Caco-2 (cell line): ENCODE measurements at regions not wholly inside any gene's neighbourhood (a gene's known extent, or its start where the extent isn't known, plus 50 kb on each side); places are given as distances from the start of the nearest gene placed in this dataset.

ENCODE experiments used
- BruUV-seq: library from RNA; stranded (reverse); fragments of 400-500 nt; replicated peaks from 2 replicates; lab custom pipeline; 2021; lab: Mats Ljungman, UMichigan
- CTCF ChIA-PET: fragments of 300-600 bp; sonication (Branson Sonifier 250); formaldehyde crosslinking; loops from one replicate; lab custom pipeline; 2022; ENCODE audit warnings: antibody characterized with exemption; lab: Charles Lee
- POLR2A ChIA-PET: fragments of 300-600 bp; sonication (Branson Sonifier 250); formaldehyde crosslinking; loops from one replicate; lab custom pipeline; 2022; ENCODE audit warnings: antibody characterized with exemption; lab: Charles Lee
- DNase-seq, 2 experiments: peaks; one replicate each; pipeline versions ENCODE4 v3.0.0 to v3.0.0-alpha.2; 2020 to 2022
- H3K27me3 ChIP-seq: replicated peaks from 2 replicates; pipeline ENCODE4 v1.6.0; 2011; ENCODE audit warnings: low read length; ENCODE audit not compliant: control insufficient read depth, insufficient read depth
- H3K36me3 ChIP-seq: 2 replicates; pipeline ENCODE4 v1.5.1; 2011; ENCODE audit warnings: low read length; ENCODE audit not compliant: control insufficient read depth, insufficient read depth
- H3K4me1 ChIP-seq: fragments of 250-450 bp; sonication (Bioruptor Pico); 2 replicates; pipeline ENCODE4 v1.5.1; 2020; ENCODE audit warnings: mild to moderate bottlenecking
- H3K4me3 ChIP-seq: 2 replicates; pipeline ENCODE4 v1.5.1; 2011; ENCODE audit warnings: low read depth, mild to moderate bottlenecking, control low read depth, low read length
- H3K9me3 ChIP-seq: fragments of 250-450 bp; sonication (Bioruptor Pico); 2 replicates; pipeline ENCODE4 v1.5.1; 2020; ENCODE audit warnings: mild to moderate bottlenecking, moderate library complexity
- H3K27ac Mint-ChIP-seq: one replicate; pipeline ENCODE4 v1.8.0; 2022; ENCODE audit warnings: mixed read lengths; ENCODE audit not compliant: unreplicated experiment
- H3K27me3 Mint-ChIP-seq: one replicate; pipeline ENCODE4 v1.8.0; 2022; ENCODE audit warnings: mixed read lengths; ENCODE audit not compliant: insufficient read depth, unreplicated experiment
- H3K36me3 Mint-ChIP-seq: one replicate; pipeline ENCODE4 v1.8.0; 2022; ENCODE audit warnings: mild to moderate bottlenecking, mixed read lengths; ENCODE audit not compliant: insufficient read depth, unreplicated experiment
- H3K4me1 Mint-ChIP-seq: one replicate; pipeline ENCODE4 v1.8.0; 2022; ENCODE audit warnings: low read depth, mixed read lengths; ENCODE audit not compliant: unreplicated experiment
- H3K4me3 Mint-ChIP-seq: one replicate; pipeline ENCODE4 v1.8.0; 2022; ENCODE audit warnings: mild to moderate bottlenecking, moderate library complexity, mixed read lengths; ENCODE audit not compliant: unreplicated experiment
- H3K9me3 Mint-ChIP-seq: one replicate; pipeline ENCODE4 v1.8.0; 2022; ENCODE audit warnings: mixed read lengths; ENCODE audit not compliant: unreplicated experiment
- intact Hi-C: fragments of 100-400 bp; cut with micrococcal nuclease; formaldehyde crosslinking; loops from one replicate; pipeline ENCODE4 v1.10.0; 2022; ENCODE audit not compliant: unreplicated experiment
- TF ChIP-seq, protein P1 (sequence below), 2 experiments: fragments of 200-600 bp in 1 of 2; IDR thresholded peaks; 1 replicate in 1 of 2; 2 replicates in 1 of 2; pipeline versions ENCODE4 v1.5.1 to v1.8.0; 2011 to 2022; ENCODE audit warnings: antibody characterized with exemption in 1 of 2, control low read depth in 1 of 2, inconsistent platforms in 1 of 2, low read depth in 1 of 2, low read length in 1 of 2, mild to moderate bottlenecking in 1 of 2, moderate library complexity in 1 of 2; ENCODE audit not compliant: insufficient read depth in 1 of 2, severe bottlenecking in 1 of 2, unreplicated experiment in 1 of 2

DNA sequence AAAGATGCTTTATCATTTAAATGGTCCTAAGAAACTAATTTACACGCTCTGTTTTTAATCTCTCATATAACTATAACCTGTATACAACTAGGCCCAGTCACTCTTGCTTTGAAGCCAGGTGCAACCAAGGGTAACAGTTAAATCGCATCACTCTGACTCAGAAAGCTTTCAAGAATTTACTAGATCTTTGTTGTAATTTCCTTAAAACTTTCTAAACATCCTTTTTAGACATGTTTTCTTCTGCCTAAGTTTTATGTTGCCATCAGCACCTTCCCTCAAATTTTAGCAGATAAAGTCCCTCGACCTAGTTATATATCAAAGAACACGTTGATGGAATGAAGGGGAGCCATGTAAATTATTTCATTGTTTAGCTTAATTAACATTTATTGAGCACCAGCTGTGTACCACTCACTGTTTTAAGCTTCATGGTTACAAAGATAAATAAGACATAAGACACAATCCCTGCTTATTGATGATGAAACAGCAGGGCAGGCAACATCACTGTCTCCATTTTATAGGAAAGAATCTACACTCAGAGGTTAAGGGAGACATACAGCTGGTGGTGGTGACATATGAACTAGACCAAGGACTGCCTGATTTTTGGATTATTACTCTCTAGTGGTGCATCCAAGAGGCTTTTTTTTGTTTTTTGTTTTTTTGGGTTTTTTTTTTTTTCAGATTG, 101.0 kb downstream of the CD200R1L start:
- H3K4me1 ChIP-seq = peaks cover 4% of the 10 kb centered on the region; the same call in 1 of the 2 replicates
- DNase-seq = no peak
- H3K27me3 Mint-ChIP-seq = no peaks in the 10 kb centered on the region
- CTCF ChIA-PET = no interaction called here
- H3K4me1 Mint-ChIP-seq = peaks cover 12% of the 10 kb centered on the region
- POLR2A ChIA-PET = no interaction called here
- no peaks in the 10 kb centered on the region for H3K9me3 Mint-ChIP-seq
- H3K36me3 Mint-ChIP-seq = no peaks in the 10 kb centered on the region
- no TSS peak for BruUV-seq
- TF ChIP-seq, protein P1, sequence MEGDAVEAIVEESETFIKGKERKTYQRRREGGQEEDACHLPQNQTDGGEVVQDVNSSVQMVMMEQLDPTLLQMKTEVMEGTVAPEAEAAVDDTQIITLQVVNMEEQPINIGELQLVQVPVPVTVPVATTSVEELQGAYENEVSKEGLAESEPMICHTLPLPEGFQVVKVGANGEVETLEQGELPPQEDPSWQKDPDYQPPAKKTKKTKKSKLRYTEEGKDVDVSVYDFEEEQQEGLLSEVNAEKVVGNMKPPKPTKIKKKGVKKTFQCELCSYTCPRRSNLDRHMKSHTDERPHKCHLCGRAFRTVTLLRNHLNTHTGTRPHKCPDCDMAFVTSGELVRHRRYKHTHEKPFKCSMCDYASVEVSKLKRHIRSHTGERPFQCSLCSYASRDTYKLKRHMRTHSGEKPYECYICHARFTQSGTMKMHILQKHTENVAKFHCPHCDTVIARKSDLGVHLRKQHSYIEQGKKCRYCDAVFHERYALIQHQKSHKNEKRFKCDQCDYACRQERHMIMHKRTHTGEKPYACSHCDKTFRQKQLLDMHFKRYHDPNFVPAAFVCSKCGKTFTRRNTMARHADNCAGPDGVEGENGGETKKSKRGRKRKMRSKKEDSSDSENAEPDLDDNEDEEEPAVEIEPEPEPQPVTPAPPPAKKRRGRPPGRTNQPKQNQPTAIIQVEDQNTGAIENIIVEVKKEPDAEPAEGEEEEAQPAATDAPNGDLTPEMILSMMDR (IDR thresholded peaks at IDR 0.05; ENCODE audit: insufficient read depth in 1 of 2, low read depth in 1 of 2, low read length in 1 of 2, severe bottlenecking in 1 of 2, unreplicated experiment in 1 of 2) = no peak
- intact Hi-C loops = no loop called here
- no peaks in the 10 kb centered on the region for H3K9me3 ChIP-seq
- no peak overlapping the region for H3K27ac Mint-ChIP-seq
- H3K4me3 ChIP-seq = no peak overlapping the region
- H3K36me3 ChIP-seq = no peaks in the 10 kb centered on the region
- H3K27me3 ChIP-seq = no peaks in the 10 kb centered on the region
- no peak overlapping the region for H3K4me3 Mint-ChIP-seq

DNA sequence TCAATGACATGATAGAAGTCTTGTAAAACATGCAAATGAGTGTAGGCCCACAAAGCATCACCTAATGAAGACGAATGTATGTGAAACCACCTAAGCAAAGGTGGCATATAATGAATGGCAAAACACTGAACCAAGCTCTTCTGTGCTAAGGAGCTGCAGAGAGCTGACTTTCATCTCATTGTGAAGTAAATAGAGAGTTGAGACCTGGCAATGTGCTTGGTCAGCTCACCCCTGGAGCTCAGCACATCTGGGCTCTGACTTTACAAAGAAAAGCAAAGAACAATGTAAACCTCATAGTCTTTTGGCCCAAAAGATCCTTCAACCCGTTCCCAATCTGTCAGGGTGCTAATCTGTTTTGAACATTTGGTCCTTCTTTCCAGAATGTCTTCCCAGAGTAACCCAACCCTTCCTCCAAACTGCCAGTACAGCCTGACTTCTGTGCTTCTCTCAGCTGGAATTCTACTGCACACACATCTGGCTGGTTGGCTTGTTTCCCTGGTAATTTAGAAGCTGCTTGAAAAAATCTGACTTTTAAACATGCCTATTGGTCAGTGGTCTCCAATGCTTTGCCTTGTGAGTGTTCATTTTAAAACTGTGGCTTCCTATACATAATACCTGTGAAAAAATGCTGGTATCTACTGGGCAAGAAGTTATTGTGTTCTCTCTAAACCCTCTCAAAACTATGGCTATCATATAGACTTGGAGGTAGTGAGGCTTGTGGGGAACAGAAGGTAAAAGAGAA, 101.7 kb downstream of the CD200R1L start:
- Histone ChIP-seq H3K4me1 (peaks cover 4% of the 10 kb centered on the region; the same call in 1 of the 2 replicates), H3K4me3 (no peak overlapping the region), H3K27me3 (no peaks in the 10 kb centered on the region), H3K36me3 (no peaks in the 10 kb centered on the region), H3K9me3 (no peaks in the 10 kb centered on the region)
- no peak for DNase-seq
- TF ChIP-seq, protein P1 (IDR thresholded peaks at IDR 0.05; ENCODE audit: insufficient read depth in 1 of 2, low read depth in 1 of 2, low read length in 1 of 2, severe bottlenecking in 1 of 2, unreplicated experiment in 1 of 2) = no peak
- Mint-ChIP-seq H3K4me1 (peaks cover 12% of the 10 kb centered on the region), H3K27ac (no peak overlapping the region), H3K4me3 (no peak overlapping the region), H3K36me3 (no peaks in the 10 kb centered on the region), H3K27me3 (no peaks in the 10 kb centered on the region), H3K9me3 (no peaks in the 10 kb centered on the region)
- CTCF ChIA-PET = no interaction called here
- no TSS peak for BruUV-seq
- POLR2A ChIA-PET = no interaction called here
- intact Hi-C loops = no loop called here

DNA sequence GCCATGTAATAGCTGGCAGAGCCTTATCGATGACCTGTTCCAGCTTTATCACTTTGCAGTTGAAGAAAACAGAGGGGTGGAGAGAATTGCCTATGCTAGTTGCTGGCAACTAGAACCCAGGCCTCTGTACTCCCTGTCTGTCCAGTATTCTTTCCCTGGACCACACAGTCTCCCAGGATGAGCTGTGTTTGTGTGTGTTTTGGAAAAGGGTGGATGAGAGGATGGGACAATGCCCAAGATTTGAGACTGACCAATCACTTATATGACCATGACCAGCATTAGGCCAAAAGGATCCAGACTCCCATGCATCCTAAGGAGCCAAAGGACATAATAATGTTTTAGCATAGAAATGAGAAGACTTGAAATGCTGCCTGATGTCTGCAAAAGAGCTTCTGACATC, 102.6 kb downstream of the CD200R1L start:
- CTCF ChIA-PET = no interaction called here
- Histone ChIP-seq H3K4me3 (no peak overlapping the region), H3K9me3 (no peaks in the 10 kb centered on the region), H3K4me1 (peaks cover 4% of the 10 kb centered on the region; the same call in 1 of the 2 replicates), H3K36me3 (no peaks in the 10 kb centered on the region), H3K27me3 (no peaks in the 10 kb centered on the region)
- H3K36me3 Mint-ChIP-seq = no peaks in the 10 kb centered on the region
- TF ChIP-seq, protein P1 (IDR thresholded peaks at IDR 0.05; ENCODE audit: insufficient read depth in 1 of 2, low read depth in 1 of 2, low read length in 1 of 2, severe bottlenecking in 1 of 2, unreplicated experiment in 1 of 2) = no peak
- POLR2A ChIA-PET = no interaction called here
- intact Hi-C loops = no loop called here
- no peak overlapping the region for H3K4me3 Mint-ChIP-seq
- no TSS peak for BruUV-seq
- DNase-seq = no peak
- no peak overlapping the region for H3K27ac Mint-ChIP-seq
- peaks cover 11% of the 10 kb centered on the region for H3K4me1 Mint-ChIP-seq
- H3K9me3 Mint-ChIP-seq = no peaks in the 10 kb centered on the region
- no peaks in the 10 kb centered on the region for H3K27me3 Mint-ChIP-seq
